Smooth muscle cell (in vitro differentiated cells): ENCODE measurements at regions not wholly inside any gene's neighbourhood (a gene's known extent, or its start where the extent isn't known, plus 50 kb on each side); places are given as distances from the start of the nearest gene placed in this dataset.

Experiments used
- DNase-seq: peaks from one replicate; lab custom pipeline; 2025; ENCODE audit not compliant: unreplicated experiment; lab: John Stamatoyannopoulos, UW
- H2AFZ ChIP-seq: fragments of 200-600 bp; sonication (generic); 2 replicates; pipeline ENCODE4 v1.6.0; 2016; ENCODE audit warnings: antibody characterized with exemption, low read depth, mild to moderate bottlenecking
- H3F3A ChIP-seq: fragments of 200-600 bp; sonication (generic); 2 replicates; pipeline ENCODE4 v1.6.0; 2017; ENCODE audit warnings: antibody characterized with exemption, low read depth
- H3K27ac ChIP-seq: fragments of 200-600 bp; sonication (generic); 2 replicates; pipeline ENCODE4 v1.5.1; 2016; ENCODE audit warnings: low read depth, mild to moderate bottlenecking
- H3K27me3 ChIP-seq: fragments of 200-600 bp; sonication (generic); 2 replicates; pipeline ENCODE4 v1.6.1; 2016; ENCODE audit warnings: low read depth, mild to moderate bottlenecking
- H3K36me3 ChIP-seq: fragments of 200-600 bp; sonication (generic); 2 replicates; pipeline ENCODE4 v1.5.1; 2016; ENCODE audit warnings: low read depth
- H3K4me1 ChIP-seq: fragments of 200-600 bp; sonication (generic); 2 replicates; pipeline ENCODE4 v1.5.1; 2016; ENCODE audit warnings: low read depth
- H3K4me2 ChIP-seq: fragments of 200-600 bp; sonication (generic); 2 replicates; pipeline ENCODE4 v1.6.0; 2016; ENCODE audit warnings: mild to moderate bottlenecking
- H3K4me3 ChIP-seq: fragments of 200-600 bp; sonication (generic); 2 replicates; pipeline ENCODE4 v1.5.1; 2016; ENCODE audit warnings: mild to moderate bottlenecking
- H3K79me2 ChIP-seq: fragments of 200-600 bp; sonication (generic); 2 replicates; pipeline ENCODE4 v1.6.0; 2016; ENCODE audit warnings: low read depth, mild to moderate bottlenecking
- H3K9ac ChIP-seq: fragments of 200-600 bp; sonication (generic); 2 replicates; pipeline ENCODE4 v1.6.0; 2016; ENCODE audit warnings: low read depth
- H3K9me3 ChIP-seq: fragments of 200-600 bp; sonication (generic); replicated peaks from 2 replicates; pipeline ENCODE4 v1.5.1; 2016; ENCODE audit warnings: low read depth
- H4K20me1 ChIP-seq: fragments of 200-600 bp; sonication (generic); 2 replicates; pipeline ENCODE4 v1.6.0; 2016; ENCODE audit warnings: low read depth
- CTCF ChIP-seq: fragments of 200-600 bp; sonication (generic); IDR thresholded peaks from 2 replicates; pipeline ENCODE4 v1.5.1; 2017; ENCODE audit warnings: borderline replicate concordance, mild to moderate bottlenecking, antibody characterized with exemption; ENCODE audit not compliant: insufficient read depth, poor library complexity, severe bottlenecking
- WGBS: methylation state at CpG from one replicate; pipeline ENCODE4 v1.1.7; 2016; ENCODE audit warnings: low lambda C conversion rate; 5-methylcytosine and 5-hydroxymethylcytosine counted together

DNA sequence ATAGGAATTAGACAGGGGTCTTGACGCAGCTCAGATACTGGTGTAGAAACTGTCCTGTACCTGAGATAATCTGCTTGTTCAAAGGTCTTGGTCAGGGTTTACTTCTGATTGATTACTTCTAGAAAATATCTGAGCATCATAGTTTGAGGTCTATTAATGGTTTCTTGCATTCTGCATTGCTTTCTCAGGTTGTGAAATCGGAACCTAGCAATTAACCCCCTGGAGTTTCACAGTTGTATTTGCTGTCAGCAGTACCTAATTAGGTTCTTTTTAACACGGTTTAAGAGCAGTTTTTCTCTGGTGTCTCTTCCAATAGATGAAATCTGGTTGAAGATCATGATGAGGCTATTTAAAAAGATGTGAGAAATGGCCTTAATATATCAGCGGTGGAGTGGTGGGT lies 428.6 kb upstream of the SYT4 start:
- WGBS = 76% methylated on average over 4 of the region's 4 CpGs
- no peak overlapping the region for H3K27ac ChIP-seq
- H3K4me1 ChIP-seq = peaks cover 6% of the 10 kb centered on the region
- no peak overlapping the region for H3K9ac ChIP-seq
- H3F3A ChIP-seq = no peaks in the 10 kb centered on the region
- no peaks in the 10 kb centered on the region for H3K79me2 ChIP-seq
- no peak for DNase-seq
- H3K27me3 ChIP-seq = no peaks in the 10 kb centered on the region
- no peak overlapping the region for H3K4me3 ChIP-seq
- H3K36me3 ChIP-seq = no peaks in the 10 kb centered on the region
- no peaks in the 10 kb centered on the region for H4K20me1 ChIP-seq
- no peak for TF ChIP-seq CTCF
- H2AFZ ChIP-seq = no peak overlapping the region
- H3K4me2 ChIP-seq = no peak overlapping the region
- H3K9me3 ChIP-seq = no peaks in the 10 kb centered on the region

- Histone ChIP-seq H3K4me2 (no peak overlapping the region), H3K79me2 (no peaks in the 10 kb centered on the region), H3K9me3 (no peaks in the 10 kb centered on the region), H3K9ac (no peak overlapping the region), H4K20me1 (no peaks in the 10 kb centered on the region), H3K36me3 (no peaks in the 10 kb centered on the region), H3K27me3 (no peaks in the 10 kb centered on the region), H3K4me1 (peaks cover 6% of the 10 kb centered on the region), H3K27ac (no peak overlapping the region), H3K4me3 (no peak overlapping the region), H3F3A (no peaks in the 10 kb centered on the region), H2AFZ (no peak overlapping the region)
- 57% methylated on average over 4 of the region's 4 CpGs for WGBS
- TF ChIP-seq CTCF = no peak
- no peak for DNase-seq
Observed at GRCh38 chr18:43710135-43710534, 432.8 kb upstream of the SYT4 start.

- no peak overlapping the region for H3K9ac ChIP-seq
- DNase-seq = no peak
- no peak overlapping the region for H3K4me2 ChIP-seq
- no peaks in the 10 kb centered on the region for H3F3A ChIP-seq
- H3K4me3 ChIP-seq = no peak overlapping the region
- no peaks in the 10 kb centered on the region for H4K20me1 ChIP-seq
- no peak for TF ChIP-seq CTCF
- no peaks in the 10 kb centered on the region for H3K27me3 ChIP-seq
- no peaks in the 10 kb centered on the region for H3K36me3 ChIP-seq
- H3K27ac ChIP-seq = no peak overlapping the region
- no peaks in the 10 kb centered on the region for H3K79me2 ChIP-seq
- WGBS = 89% methylated on average over 3 of the region's 3 CpGs
- no peak overlapping the region for H2AFZ ChIP-seq
- H3K4me1 ChIP-seq = no peaks in the 10 kb centered on the region
- no peaks in the 10 kb centered on the region for H3K9me3 ChIP-seq
Observed at GRCh38 chr18:43714343-43715010, 437.2 kb upstream of the SYT4 start.

GRCh38 chr18:43719267-43719795 lies 442.0 kb upstream of the SYT4 start:
- Histone ChIP-seq H3K36me3 (no peaks in the 10 kb centered on the region), H3K9me3 (no peaks in the 10 kb centered on the region), H3F3A (no peaks in the 10 kb centered on the region), H3K27ac (no peak overlapping the region), H3K4me3 (no peak overlapping the region), H3K27me3 (no peaks in the 10 kb centered on the region), H3K4me1 (no peaks in the 10 kb centered on the region), H3K9ac (no peak overlapping the region), H3K4me2 (no peak overlapping the region), H2AFZ (no peak overlapping the region), H3K79me2 (no peaks in the 10 kb centered on the region), H4K20me1 (no peaks in the 10 kb centered on the region)
- DNase-seq = no peak
- WGBS = 58% methylated on average over 1 of the region's 1 CpG
- no peak for TF ChIP-seq CTCF
